PC-9 (cell line): ENCODE measurements at regions not wholly inside any gene's neighbourhood (a gene's known extent, or its start where the extent isn't known, plus 50 kb on each side); places are given as distances from the start of the nearest gene placed in this dataset.

Experiments used
- EZH2 ChIP-seq: fragments of 200-600 bp; sonication (generic); IDR thresholded peaks from 2 replicates; pipeline ENCODE4 v1.8.0; 2017; ENCODE audit warnings: antibody characterized with exemption, low read depth
- TF ChIP-seq, protein P1 (sequence below): fragments of 200-600 bp; sonication (generic); conservative IDR thresholded peaks from 2 replicates; pipeline ENCODE4 v1.6.1; 2017; ENCODE audit warnings: mixed run types, antibody characterized with exemption, mild to moderate bottlenecking, moderate library complexity

DNA sequence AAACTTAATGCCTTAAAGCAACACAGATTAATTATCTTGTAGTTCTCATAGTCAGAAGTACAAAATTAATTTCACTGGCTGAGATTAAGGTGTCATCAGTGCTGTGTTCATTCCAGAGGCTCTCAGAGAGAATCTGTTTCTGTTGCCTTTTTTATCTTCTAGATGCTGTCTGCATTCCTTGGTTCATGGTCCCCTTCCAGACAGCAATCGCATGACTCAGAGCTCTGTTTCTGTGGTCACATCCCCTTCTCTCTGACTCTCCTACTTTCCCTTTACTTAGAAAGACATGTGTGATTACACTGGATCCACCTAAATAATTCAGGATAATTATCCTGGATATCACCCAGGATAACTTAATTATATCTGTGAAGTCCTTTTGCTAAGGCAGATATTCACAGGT, 148.6 kb downstream of the MAIP1 start:
- TF ChIP-seq, protein P1, sequence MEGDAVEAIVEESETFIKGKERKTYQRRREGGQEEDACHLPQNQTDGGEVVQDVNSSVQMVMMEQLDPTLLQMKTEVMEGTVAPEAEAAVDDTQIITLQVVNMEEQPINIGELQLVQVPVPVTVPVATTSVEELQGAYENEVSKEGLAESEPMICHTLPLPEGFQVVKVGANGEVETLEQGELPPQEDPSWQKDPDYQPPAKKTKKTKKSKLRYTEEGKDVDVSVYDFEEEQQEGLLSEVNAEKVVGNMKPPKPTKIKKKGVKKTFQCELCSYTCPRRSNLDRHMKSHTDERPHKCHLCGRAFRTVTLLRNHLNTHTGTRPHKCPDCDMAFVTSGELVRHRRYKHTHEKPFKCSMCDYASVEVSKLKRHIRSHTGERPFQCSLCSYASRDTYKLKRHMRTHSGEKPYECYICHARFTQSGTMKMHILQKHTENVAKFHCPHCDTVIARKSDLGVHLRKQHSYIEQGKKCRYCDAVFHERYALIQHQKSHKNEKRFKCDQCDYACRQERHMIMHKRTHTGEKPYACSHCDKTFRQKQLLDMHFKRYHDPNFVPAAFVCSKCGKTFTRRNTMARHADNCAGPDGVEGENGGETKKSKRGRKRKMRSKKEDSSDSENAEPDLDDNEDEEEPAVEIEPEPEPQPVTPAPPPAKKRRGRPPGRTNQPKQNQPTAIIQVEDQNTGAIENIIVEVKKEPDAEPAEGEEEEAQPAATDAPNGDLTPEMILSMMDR = no peak
- TF ChIP-seq EZH2 = no peak
